ENCODE measurements at regions not wholly inside any gene's neighbourhood (a gene's known extent, or its start where the extent isn't known, plus 50 kb on each side); places are given as distances from the start of the nearest gene placed in this dataset.

- CTCF ChIA-PET, result no interaction called here
- H3K4me1 ChIP-seq (ENCODE audit: insufficient read depth, low read length), result no peaks in the 10 kb centered on the region
Measured at GRCh38 chr18:76594966-76595365, 99.9 kb upstream of the ZNF516 start.

GRCh38 chr18:76593843-76594242 lies 98.8 kb upstream of the ZNF516 start:
- DNase-seq, result no peak
- H3K27me3 ChIP-seq (ENCODE audit: low read length), result peaks cover 78% of the 10 kb centered on the region
- no peak overlapping the region for H3K9ac ChIP-seq (ENCODE audit: low read length)
- no peaks in the 10 kb centered on the region for H3K4me1 ChIP-seq (ENCODE audit: insufficient read depth, low read length)
- no peak overlapping the region for H3K27ac ChIP-seq (ENCODE audit: low read length)
- no peaks in the 10 kb centered on the region; the same call in 1 of the 2 replicates for H3K9me3 ChIP-seq (ENCODE audit: low read length)
- POLR2A ChIA-PET (ENCODE audit: unreplicated experiment), result no interaction called here
- no peaks in the 10 kb centered on the region for H3F3A ChIP-seq (ENCODE audit: low read length, unreplicated experiment)
- no peak overlapping the region for H2AFZ ChIP-seq (ENCODE audit: low read length)
- no TSS peak for BruUV-seq (replicated peaks)
- H3K9me2 ChIP-seq (replicated peaks; ENCODE audit: low read length), result no peaks in the 10 kb centered on the region
- H3K4me2 ChIP-seq (ENCODE audit: low read length), result no peak overlapping the region
- ATAC-seq, result no peak
- H3K4me3 ChIP-seq (ENCODE audit: low read length), result no peak overlapping the region
- H3K36me3 ChIP-seq (ENCODE audit: low read depth, low read length), result no peaks in the 10 kb centered on the region
- TF ChIP-seq EZH2 (IDR thresholded peaks at IDR 0.05; ENCODE audit: low read length, unreplicated experiment), result no peak
- TF ChIP-seq EZH2phosphoT487 (IDR thresholded peaks at IDR 0.05; ENCODE audit: borderline replicate concordance, low read length), result no peak
- no peak for TF ChIP-seq CTCF (conservative IDR thresholded peaks at IDR 0.05; ENCODE audit: low read depth, low read length)
- H4K20me1 ChIP-seq (ENCODE audit: low read length), result no peaks in the 10 kb centered on the region
- H3K79me2 ChIP-seq (ENCODE audit: low read length), result no peaks in the 10 kb centered on the region
- intact Hi-C loops (cut with micrococcal nuclease), result no loop called here
- CTCF ChIA-PET, result no interaction called here

More at GRCh38 chr18:76594966-76595365, 99.9 kb upstream of the ZNF516 start:
- BruUV-seq (replicated peaks), result no TSS peak
- Histone ChIP-seq H3K9me3 (ENCODE audit: low read length) (no peaks in the 10 kb centered on the region; the same call in 1 of the 2 replicates), H3K9me2 (replicated peaks; ENCODE audit: low read length) (no peaks in the 10 kb centered on the region), H3K4me2 (ENCODE audit: low read length) (no peak overlapping the region), H3K27me3 (ENCODE audit: low read length) (peaks cover 66% of the 10 kb centered on the region), H3K79me2 (ENCODE audit: low read length) (no peaks in the 10 kb centered on the region), H3K4me3 (ENCODE audit: low read length) (no peak overlapping the region), H4K20me1 (ENCODE audit: low read length) (no peaks in the 10 kb centered on the region), H3K27ac (ENCODE audit: low read length) (no peak overlapping the region), H3K9ac (ENCODE audit: low read length) (no peak overlapping the region), H3F3A (ENCODE audit: low read length, unreplicated experiment) (no peaks in the 10 kb centered on the region), H3K36me3 (ENCODE audit: low read depth, low read length) (no peaks in the 10 kb centered on the region), H2AFZ (ENCODE audit: low read length) (no peak overlapping the region)
- POLR2A ChIA-PET (ENCODE audit: unreplicated experiment), result no interaction called here
- DNase-seq (no peak), ATAC-seq (no peak)
- intact Hi-C loops (cut with micrococcal nuclease), result no loop called here
- TF ChIP-seq EZH2phosphoT487 (IDR thresholded peaks at IDR 0.05; ENCODE audit: borderline replicate concordance, low read length) (no peak), CTCF (conservative IDR thresholded peaks at IDR 0.05; ENCODE audit: low read depth, low read length) (no peak), EZH2 (IDR thresholded peaks at IDR 0.05; ENCODE audit: low read length, unreplicated experiment) (no peak)

DNA sequence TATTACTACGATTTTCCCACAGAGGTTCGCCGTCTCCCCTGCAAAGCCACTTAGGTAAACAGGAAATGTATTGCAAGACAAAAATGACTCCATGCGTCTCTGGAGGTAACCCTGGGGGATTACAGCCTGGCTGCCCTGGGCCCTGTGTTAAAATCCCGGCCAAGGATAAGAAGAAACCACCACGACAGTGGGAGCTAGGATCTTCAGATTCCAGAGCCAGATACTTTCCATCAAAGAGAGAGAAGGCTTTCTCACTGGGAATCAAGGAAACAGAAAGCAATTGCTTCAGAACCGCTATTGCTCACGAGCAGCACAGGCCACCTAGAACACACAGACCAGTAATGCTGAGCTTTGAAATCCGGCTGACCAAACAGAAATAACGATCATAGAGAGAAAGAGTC lies 97.9 kb upstream of the ZNF516 start:
- Histone ChIP-seq H3K4me1 (ENCODE audit: insufficient read depth, low read length) (no peaks in the 10 kb centered on the region), H3K9me3 (ENCODE audit: low read length) (no peaks in the 10 kb centered on the region; the same call in 1 of the 2 replicates), H3K4me2 (ENCODE audit: low read length) (no peak overlapping the region), H3K27ac (ENCODE audit: low read length) (no peak overlapping the region), H4K20me1 (ENCODE audit: low read length) (no peaks in the 10 kb centered on the region), H2AFZ (ENCODE audit: low read length) (no peak overlapping the region), H3K36me3 (ENCODE audit: low read depth, low read length) (no peaks in the 10 kb centered on the region), H3K79me2 (ENCODE audit: low read length) (no peaks in the 10 kb centered on the region), H3K27me3 (ENCODE audit: low read length) (peaks cover 86% of the 10 kb centered on the region), H3K9me2 (replicated peaks; ENCODE audit: low read length) (no peaks in the 10 kb centered on the region), H3F3A (ENCODE audit: low read length, unreplicated experiment) (no peaks in the 10 kb centered on the region), H3K4me3 (ENCODE audit: low read length) (no peak overlapping the region), H3K9ac (ENCODE audit: low read length) (no peak overlapping the region)
- intact Hi-C loops (cut with micrococcal nuclease), result no loop called here
- POLR2A ChIA-PET (ENCODE audit: unreplicated experiment), result no interaction called here
- TF ChIP-seq CTCF (conservative IDR thresholded peaks at IDR 0.05; ENCODE audit: low read depth, low read length), result no peak
- no peak for TF ChIP-seq EZH2 (IDR thresholded peaks at IDR 0.05; ENCODE audit: low read length, unreplicated experiment)
- TF ChIP-seq EZH2phosphoT487 (IDR thresholded peaks at IDR 0.05; ENCODE audit: borderline replicate concordance, low read length), result no peak
- BruUV-seq (replicated peaks), result no TSS peak
- CTCF ChIA-PET, result interaction anchor here (0.5 kb wide), 1 partner anchor 94 kb away, joined by 3 read pairs; no protein-coding TSS in a partner anchor
- ATAC-seq, result no peak; the same call in 1 of the 2 replicates
- DNase-seq, result no peak
